PC-9 (cell line): ENCODE measurements at regions not wholly inside any gene's neighbourhood (a gene's known extent, or its start where the extent isn't known, plus 50 kb on each side); places are given as distances from the start of the nearest gene placed in this dataset.

Experiments used
- BruUV-seq: library from RNA; stranded (reverse); fragments of 400-500 nt; replicated peaks from 2 replicates; lab custom pipeline; 2021; lab: Mats Ljungman, UMichigan
- CTCF ChIA-PET: fragments of 300-600 bp; sonication (Branson Sonifier 250); formaldehyde crosslinking; loops from one replicate; lab custom pipeline; 2022; ENCODE audit warnings: antibody characterized with exemption; lab: Charles Lee
- POLR2A ChIA-PET: fragments of 300-600 bp; sonication (Branson Sonifier 250); formaldehyde crosslinking; loops from one replicate; lab custom pipeline; 2022; ENCODE audit warnings: antibody characterized with exemption; ENCODE audit not compliant: unreplicated experiment; lab: Charles Lee
- DNase-seq, 2 experiments: peaks; one replicate each; pipeline versions ENCODE4 v3.0.0 to v3.0.0-alpha.2; 2015 to 2022; ENCODE audit warnings: mixed read lengths in 1 of 2
- H2AFZ ChIP-seq: fragments of 200-600 bp; sonication (generic); 2 replicates; pipeline ENCODE4 v1.8.1; 2017; ENCODE audit warnings: antibody characterized with exemption
- H3F3A ChIP-seq: fragments of 200-600 bp; sonication (generic); 2 replicates; pipeline ENCODE4 v1.8.1; 2017; ENCODE audit warnings: antibody characterized with exemption, mild to moderate bottlenecking, low read depth; ENCODE audit not compliant: insufficient read depth
- H3K27ac ChIP-seq: fragments of 200-600 bp; sonication (generic); 2 replicates; pipeline ENCODE4 v1.6.1; 2016; ENCODE audit warnings: mixed run types
- H3K27me3 ChIP-seq: fragments of 200-600 bp; sonication (generic); 2 replicates; pipeline ENCODE4 v1.6.1; 2016; ENCODE audit warnings: low read depth, mixed run types; ENCODE audit not compliant: insufficient read depth
- H3K36me3 ChIP-seq: fragments of 200-600 bp; sonication (generic); 2 replicates; pipeline ENCODE4 v1.6.1; 2016; ENCODE audit warnings: low read depth, mixed run types
- H3K4me1 ChIP-seq: fragments of 200-600 bp; sonication (generic); replicated peaks from 2 replicates; pipeline ENCODE4 v1.6.1; 2016; ENCODE audit warnings: mixed run types; ENCODE audit not compliant: insufficient read depth
- H3K4me2 ChIP-seq: fragments of 200-600 bp; sonication (generic); 2 replicates; pipeline ENCODE4 v1.6.1; 2017; ENCODE audit warnings: mixed run types
- H3K4me3 ChIP-seq: fragments of 200-600 bp; sonication (generic); 2 replicates; pipeline ENCODE4 v1.6.1; 2016; ENCODE audit warnings: mixed run types
- H3K79me2 ChIP-seq: fragments of 200-600 bp; sonication (generic); 2 replicates; pipeline ENCODE4 v1.6.1; 2017; ENCODE audit warnings: low read depth, mixed run types
- H3K9me2 ChIP-seq: fragments of 200-600 bp; sonication (generic); 2 replicates; pipeline ENCODE4 v1.8.1; 2017; ENCODE audit warnings: mild to moderate bottlenecking; ENCODE audit not compliant: insufficient read depth
- H3K9me3 ChIP-seq: fragments of 200-600 bp; sonication (generic); 2 replicates; pipeline ENCODE4 v1.8.1; 2016; ENCODE audit warnings: low read depth; ENCODE audit not compliant: insufficient read depth
- H4K20me1 ChIP-seq: fragments of 200-600 bp; sonication (generic); 2 replicates; pipeline ENCODE4 v1.8.1; 2017; ENCODE audit not compliant: insufficient read depth
- EZH2 ChIP-seq: fragments of 200-600 bp; sonication (generic); IDR thresholded peaks from 2 replicates; pipeline ENCODE4 v1.8.0; 2017; ENCODE audit warnings: antibody characterized with exemption, low read depth
- intact Hi-C: fragments of 100-400 bp; cut with micrococcal nuclease; formaldehyde crosslinking; loops from one replicate; pipeline ENCODE4 v1.10.0; 2022; ENCODE audit not compliant: unreplicated experiment
- TF ChIP-seq, protein P1 (sequence below): fragments of 200-600 bp; sonication (generic); conservative IDR thresholded peaks from 2 replicates; pipeline ENCODE4 v1.6.1; 2017; ENCODE audit warnings: mixed run types, antibody characterized with exemption, mild to moderate bottlenecking, moderate library complexity

DNA sequence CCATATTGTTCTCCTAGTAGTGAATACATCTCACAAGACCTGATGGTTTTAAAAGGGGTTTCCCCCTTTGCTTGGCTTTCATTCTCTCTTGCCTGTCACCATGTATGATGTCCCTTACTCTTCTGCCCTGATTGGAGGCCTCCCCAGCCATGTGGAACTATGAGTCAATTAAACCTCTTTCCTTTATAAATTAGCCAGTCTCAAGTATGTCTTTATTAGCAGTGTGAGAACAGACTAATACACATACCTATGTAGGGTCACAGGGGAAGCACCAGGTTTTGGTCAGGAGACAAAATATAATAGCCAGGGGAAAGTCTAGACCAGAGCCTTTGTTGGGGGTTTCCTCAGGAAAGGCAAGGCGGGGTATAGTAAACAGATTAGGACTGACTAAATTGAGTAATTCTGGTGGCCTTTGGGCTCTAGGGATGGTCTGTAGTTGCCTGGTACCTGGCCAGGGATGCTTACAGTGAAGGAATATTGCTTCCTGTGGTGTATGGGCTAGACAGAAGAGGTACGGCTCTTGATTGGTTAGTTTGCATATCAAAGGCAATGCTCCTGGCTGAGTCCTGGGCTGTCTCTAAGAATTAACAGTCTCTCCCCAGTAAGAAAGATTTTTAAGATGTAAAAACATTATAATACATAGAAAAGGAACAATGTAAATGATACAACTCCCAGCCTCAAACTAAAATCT, 254.5 kb downstream of the ELAVL2 start:
- no peak overlapping the region for H2AFZ ChIP-seq
- intact Hi-C loops: no loop called here
- BruUV-seq: no TSS peak

DNA sequence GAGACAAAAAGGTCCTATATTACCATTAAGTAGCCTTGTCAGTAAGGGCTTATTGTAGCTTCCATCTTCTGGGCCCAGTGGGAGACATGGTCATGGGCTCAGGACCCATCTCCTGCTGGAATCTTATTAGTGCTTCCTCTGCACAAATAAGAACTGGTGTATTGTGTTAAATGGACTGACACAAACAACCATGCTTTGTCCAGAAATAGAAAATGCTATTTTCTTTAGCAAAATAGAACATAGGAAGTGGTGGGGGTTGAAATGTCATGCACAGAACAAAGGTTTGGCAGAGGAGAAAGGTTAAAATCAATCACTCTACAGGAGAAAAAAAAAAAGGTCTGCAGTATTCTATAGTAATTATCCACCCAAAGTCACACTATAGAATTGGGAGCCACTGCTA, 252.2 kb downstream of the ELAVL2 start:
- Histone ChIP-seq H3K9me3 (no peaks in the 10 kb centered on the region), H3K4me1 (no peaks in the 10 kb centered on the region), H3K9me2 (no peaks in the 10 kb centered on the region), H3K4me2 (no peak overlapping the region), H3F3A (no peaks in the 10 kb centered on the region), H3K27ac (no peak overlapping the region), H2AFZ (no peak overlapping the region), H3K36me3 (no peaks in the 10 kb centered on the region), H3K4me3 (no peak overlapping the region), H3K79me2 (no peaks in the 10 kb centered on the region), H4K20me1 (no peaks in the 10 kb centered on the region), H3K27me3 (no peaks in the 10 kb centered on the region)
- DNase-seq: no peak
- ChIA-PET POLR2A (no interaction called here), CTCF (no interaction called here)
- intact Hi-C loops: no loop called here
- BruUV-seq: no TSS peak
- no peak for TF ChIP-seq EZH2
- TF ChIP-seq, protein P1, sequence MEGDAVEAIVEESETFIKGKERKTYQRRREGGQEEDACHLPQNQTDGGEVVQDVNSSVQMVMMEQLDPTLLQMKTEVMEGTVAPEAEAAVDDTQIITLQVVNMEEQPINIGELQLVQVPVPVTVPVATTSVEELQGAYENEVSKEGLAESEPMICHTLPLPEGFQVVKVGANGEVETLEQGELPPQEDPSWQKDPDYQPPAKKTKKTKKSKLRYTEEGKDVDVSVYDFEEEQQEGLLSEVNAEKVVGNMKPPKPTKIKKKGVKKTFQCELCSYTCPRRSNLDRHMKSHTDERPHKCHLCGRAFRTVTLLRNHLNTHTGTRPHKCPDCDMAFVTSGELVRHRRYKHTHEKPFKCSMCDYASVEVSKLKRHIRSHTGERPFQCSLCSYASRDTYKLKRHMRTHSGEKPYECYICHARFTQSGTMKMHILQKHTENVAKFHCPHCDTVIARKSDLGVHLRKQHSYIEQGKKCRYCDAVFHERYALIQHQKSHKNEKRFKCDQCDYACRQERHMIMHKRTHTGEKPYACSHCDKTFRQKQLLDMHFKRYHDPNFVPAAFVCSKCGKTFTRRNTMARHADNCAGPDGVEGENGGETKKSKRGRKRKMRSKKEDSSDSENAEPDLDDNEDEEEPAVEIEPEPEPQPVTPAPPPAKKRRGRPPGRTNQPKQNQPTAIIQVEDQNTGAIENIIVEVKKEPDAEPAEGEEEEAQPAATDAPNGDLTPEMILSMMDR: no peak

More for the DNA sequence above, 254.5 kb downstream of the ELAVL2 start:
- no peak overlapping the region for H3K4me2 ChIP-seq
- H3F3A ChIP-seq: no peaks in the 10 kb centered on the region
- ChIA-PET CTCF (no interaction called here), POLR2A (no interaction called here)
- TF ChIP-seq, protein P1: no peak
- TF ChIP-seq EZH2: no peak
- H3K9me3 ChIP-seq: no peaks in the 10 kb centered on the region
- H4K20me1 ChIP-seq: no peaks in the 10 kb centered on the region
- H3K79me2 ChIP-seq: no peaks in the 10 kb centered on the region
- no peaks in the 10 kb centered on the region for H3K4me1 ChIP-seq
- H3K27ac ChIP-seq: no peak overlapping the region
- DNase-seq: no peak
- no peak overlapping the region for H3K4me3 ChIP-seq
- H3K36me3 ChIP-seq: no peaks in the 10 kb centered on the region
- no peaks in the 10 kb centered on the region for H3K27me3 ChIP-seq
- no peaks in the 10 kb centered on the region for H3K9me2 ChIP-seq

DNA sequence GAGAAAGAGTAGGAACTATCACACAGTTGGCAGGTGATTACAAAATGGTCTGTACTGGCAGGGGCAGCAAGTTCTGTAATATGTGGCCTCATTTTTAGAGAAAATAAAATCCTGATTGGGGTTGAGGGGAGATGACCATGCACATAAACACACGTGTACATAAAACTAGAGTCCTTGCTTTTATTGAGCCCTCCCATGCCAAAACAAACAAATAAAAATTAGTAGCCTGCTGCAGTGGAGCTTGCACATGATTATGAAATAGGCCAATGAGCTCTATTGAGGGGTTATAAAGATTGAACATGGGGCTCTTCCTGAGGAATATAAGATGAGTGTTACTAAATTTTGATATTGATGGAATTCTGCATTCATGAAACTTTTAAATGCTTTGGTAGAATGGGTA, 248.4 kb downstream of the ELAVL2 start:
- ChIA-PET CTCF (no interaction called here), POLR2A (no interaction called here)
- no peaks in the 10 kb centered on the region for H3K36me3 ChIP-seq
- no peaks in the 10 kb centered on the region for H4K20me1 ChIP-seq
- 0 out of 2 replicates have a peak, but pooled peaks cover 4% of the 10 kb centered on the region for H3K9me3 ChIP-seq
- H3K4me2 ChIP-seq: no peak overlapping the region
- TF ChIP-seq, protein P1: no peak
- TF ChIP-seq EZH2: no peak
- peaks cover 15% of the 10 kb centered on the region for H3K4me1 ChIP-seq
- intact Hi-C loops: no loop called here
- no peak overlapping the region for H2AFZ ChIP-seq
- no peak overlapping the region for H3K4me3 ChIP-seq
- H3F3A ChIP-seq: no peaks in the 10 kb centered on the region
- no peak for DNase-seq
- no peaks in the 10 kb centered on the region for H3K79me2 ChIP-seq
- H3K27me3 ChIP-seq: no peaks in the 10 kb centered on the region
- no peak overlapping the region for H3K27ac ChIP-seq
- BruUV-seq: no TSS peak
- H3K9me2 ChIP-seq: no peaks in the 10 kb centered on the region
